ENCODE measurements at regions not wholly inside any gene's neighbourhood (a gene's known extent, or its start where the extent isn't known, plus 50 kb on each side); places are given as distances from the start of the nearest gene placed in this dataset.

DNA sequence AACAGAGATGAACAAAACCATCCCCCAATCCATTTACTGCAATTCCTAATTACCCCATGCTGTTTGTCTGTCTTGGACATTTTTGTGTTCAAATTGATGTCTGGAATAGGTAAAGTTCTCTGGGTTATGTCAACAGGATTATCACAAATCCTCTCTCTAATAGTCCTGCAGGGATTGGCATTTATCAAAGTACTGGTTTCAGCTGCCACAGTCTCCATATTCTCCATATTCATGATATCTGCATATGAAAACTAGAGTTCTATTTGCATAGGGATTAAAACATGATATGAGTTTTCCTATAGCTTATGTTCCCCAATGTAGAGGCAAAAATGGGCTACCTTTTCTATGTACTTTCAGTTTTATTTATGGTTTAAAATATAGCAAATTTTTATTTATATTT is 355.8 kb downstream of the ADRA2A start:
- CTCF ChIA-PET = no interaction called here
- TF ChIP-seq ZSCAN5A (tag by site-specific recombination; IDR thresholded peaks at IDR 0.05) (no peak), ZNF146 (tag by site-specific recombination; IDR thresholded peaks at IDR 0.05) (no peak), ZNF248 (tag by site-specific recombination; IDR thresholded peaks at IDR 0.05) (no peak), KLF16 (tag by site-specific recombination; IDR thresholded peaks at IDR 0.05) (no peak)
- no peak overlapping the region for H3K4me3 ChIP-seq (ENCODE audit: low read depth, low read length)
- H3K36me3 ChIP-seq (ENCODE audit: control insufficient read depth in 2 of 2, insufficient read depth in 1 of 2, low read length in 2 of 2) = no peaks in the 10 kb centered on the region
- H3K9me3 ChIP-seq (ENCODE audit: control insufficient read depth, insufficient read depth, low read depth, low read length) = no peaks in the 10 kb centered on the region
- H3K4me1 ChIP-seq (ENCODE audit: control insufficient read depth, insufficient read depth, low read length) = no peaks in the 10 kb centered on the region
- POLR2A ChIA-PET = no interaction called here
- H3K27ac ChIP-seq (ENCODE audit: extremely low read depth, low read depth, low read length) = no peak overlapping the region

GRCh38 chr10:111435871-111436270 is 359.0 kb downstream of the ADRA2A start:
- Histone ChIP-seq H3K9me3 (ENCODE audit: control insufficient read depth, insufficient read depth, low read depth, low read length) (no peaks in the 10 kb centered on the region), H3K36me3 (ENCODE audit: control insufficient read depth in 2 of 2, insufficient read depth in 1 of 2, low read length in 2 of 2) (no peaks in the 10 kb centered on the region), H3K4me1 (ENCODE audit: control insufficient read depth, insufficient read depth, low read length) (no peaks in the 10 kb centered on the region), H3K27ac (ENCODE audit: extremely low read depth, low read depth, low read length) (no peak overlapping the region), H3K4me3 (ENCODE audit: low read depth, low read length) (no peak overlapping the region)
- POLR2A ChIA-PET = no interaction called here
- TF ChIP-seq ZNF24 (tag by site-specific recombination; IDR thresholded peaks at IDR 0.05) (no peak), ZNF248 (tag by site-specific recombination; IDR thresholded peaks at IDR 0.05) (no peak), ZNF521 (tag by site-specific recombination; IDR thresholded peaks at IDR 0.05) (no peak), ZNF223 (tag by site-specific recombination; IDR thresholded peaks at IDR 0.05) (no peak), MYNN (tag by site-specific recombination; IDR thresholded peaks at IDR 0.05; ENCODE audit: borderline replicate concordance) (no peak)
- TF ChIP-seq, protein P1, sequence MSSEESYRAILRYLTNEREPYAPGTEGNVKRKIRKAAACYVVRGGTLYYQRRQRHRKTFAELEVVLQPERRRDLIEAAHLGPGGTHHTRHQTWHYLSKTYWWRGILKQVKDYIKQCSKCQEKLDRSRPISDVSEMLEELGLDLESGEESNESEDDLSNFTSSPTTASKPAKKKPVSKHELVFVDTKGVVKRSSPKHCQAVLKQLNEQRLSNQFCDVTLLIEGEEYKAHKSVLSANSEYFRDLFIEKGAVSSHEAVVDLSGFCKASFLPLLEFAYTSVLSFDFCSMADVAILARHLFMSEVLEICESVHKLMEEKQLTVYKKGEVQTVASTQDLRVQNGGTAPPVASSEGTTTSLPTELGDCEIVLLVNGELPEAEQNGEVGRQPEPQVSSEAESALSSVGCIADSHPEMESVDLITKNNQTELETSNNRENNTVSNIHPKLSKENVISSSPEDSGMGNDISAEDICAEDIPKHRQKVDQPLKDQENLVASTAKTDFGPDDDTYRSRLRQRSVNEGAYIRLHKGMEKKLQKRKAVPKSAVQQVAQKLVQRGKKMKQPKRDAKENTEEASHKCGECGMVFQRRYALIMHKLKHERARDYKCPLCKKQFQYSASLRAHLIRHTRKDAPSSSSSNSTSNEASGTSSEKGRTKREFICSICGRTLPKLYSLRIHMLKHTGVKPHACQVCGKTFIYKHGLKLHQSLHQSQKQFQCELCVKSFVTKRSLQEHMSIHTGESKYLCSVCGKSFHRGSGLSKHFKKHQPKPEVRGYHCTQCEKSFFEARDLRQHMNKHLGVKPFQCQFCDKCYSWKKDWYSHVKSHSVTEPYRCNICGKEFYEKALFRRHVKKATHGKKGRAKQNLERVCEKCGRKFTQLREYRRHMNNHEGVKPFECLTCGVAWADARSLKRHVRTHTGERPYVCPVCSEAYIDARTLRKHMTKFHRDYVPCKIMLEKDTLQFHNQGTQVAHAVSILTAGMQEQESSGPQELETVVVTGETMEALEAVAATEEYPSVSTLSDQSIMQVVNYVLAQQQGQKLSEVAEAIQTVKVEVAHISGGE (tag by site-specific recombination; conservative IDR thresholded peaks at IDR 0.05; ENCODE audit: low read depth) = no peak
- CTCF ChIA-PET = no interaction called here

- H3K27ac ChIP-seq (ENCODE audit: extremely low read depth, low read depth, low read length) = no peak overlapping the region
- ChIA-PET CTCF (interaction anchor here (0.5 kb wide), 1 partner anchor 767 kb away, joined by 3 read pairs; no protein-coding TSS in a partner anchor), POLR2A (no interaction called here)
- H3K9me3 ChIP-seq (ENCODE audit: control insufficient read depth, insufficient read depth, low read depth, low read length) = no peaks in the 10 kb centered on the region
- H3K36me3 ChIP-seq (ENCODE audit: control insufficient read depth in 2 of 2, insufficient read depth in 1 of 2, low read length in 2 of 2) = no peaks in the 10 kb centered on the region
- no peak overlapping the region for H3K4me3 ChIP-seq (ENCODE audit: low read depth, low read length)
- H3K4me1 ChIP-seq (ENCODE audit: control insufficient read depth, insufficient read depth, low read length) = no peaks in the 10 kb centered on the region
- no peak for TF ChIP-seq ZNF19 (tag by site-specific recombination; IDR thresholded peaks at IDR 0.05; ENCODE audit: low read depth)
- TF ChIP-seq ZIC2 (tag by site-specific recombination; IDR thresholded peaks at IDR 0.05) = no peak
- TF ChIP-seq ZNF148 (tag by site-specific recombination; IDR thresholded peaks at IDR 0.05; ENCODE audit: borderline replicate concordance) = no peak
- no peak for TF ChIP-seq ZNF23 (tag by site-specific recombination; IDR thresholded peaks at IDR 0.05; ENCODE audit: borderline replicate concordance)
- no peak for TF ChIP-seq ZFHX2 (tag by site-specific recombination; conservative IDR thresholded peaks at IDR 0.05)
- no peak for TF ChIP-seq ZNF248 (tag by site-specific recombination; IDR thresholded peaks at IDR 0.05)
- TF ChIP-seq ZNF76 (tag by site-specific recombination; IDR thresholded peaks at IDR 0.05; ENCODE audit: borderline replicate concordance, low read depth) = no peak
- TF ChIP-seq, protein P2, sequence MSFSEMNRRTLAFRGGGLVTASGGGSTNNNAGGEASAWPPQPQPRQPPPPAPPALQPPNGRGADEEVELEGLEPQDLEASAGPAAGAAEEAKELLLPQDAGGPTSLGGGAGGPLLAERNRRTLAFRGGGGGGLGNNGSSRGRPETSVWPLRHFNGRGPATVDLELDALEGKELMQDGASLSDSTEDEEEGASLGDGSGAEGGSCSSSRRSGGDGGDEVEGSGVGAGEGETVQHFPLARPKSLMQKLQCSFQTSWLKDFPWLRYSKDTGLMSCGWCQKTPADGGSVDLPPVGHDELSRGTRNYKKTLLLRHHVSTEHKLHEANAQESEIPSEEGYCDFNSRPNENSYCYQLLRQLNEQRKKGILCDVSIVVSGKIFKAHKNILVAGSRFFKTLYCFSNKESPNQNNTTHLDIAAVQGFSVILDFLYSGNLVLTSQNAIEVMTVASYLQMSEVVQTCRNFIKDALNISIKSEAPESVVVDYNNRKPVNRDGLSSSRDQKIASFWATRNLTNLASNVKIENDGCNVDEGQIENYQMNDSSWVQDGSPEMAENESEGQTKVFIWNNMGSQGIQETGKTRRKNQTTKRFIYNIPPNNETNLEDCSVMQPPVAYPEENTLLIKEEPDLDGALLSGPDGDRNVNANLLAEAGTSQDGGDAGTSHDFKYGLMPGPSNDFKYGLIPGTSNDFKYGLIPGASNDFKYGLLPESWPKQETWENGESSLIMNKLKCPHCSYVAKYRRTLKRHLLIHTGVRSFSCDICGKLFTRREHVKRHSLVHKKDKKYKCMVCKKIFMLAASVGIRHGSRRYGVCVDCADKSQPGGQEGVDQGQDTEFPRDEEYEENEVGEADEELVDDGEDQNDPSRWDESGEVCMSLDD (tag by site-specific recombination; IDR thresholded peaks at IDR 0.05) = no peak
- no peak for TF ChIP-seq ZBTB26 (tag by site-specific recombination; optimal IDR thresholded peaks at IDR 0.05)
- TF ChIP-seq ZNF701 (tag by site-specific recombination; IDR thresholded peaks at IDR 0.05) = no peak
- no peak for TF ChIP-seq IKZF3 (tag by site-specific recombination; IDR thresholded peaks at IDR 0.05)
These were observed 362.4 kb downstream of the ADRA2A start for GRCh38 chr10:111439034-111439842.

Data from HEK293 (cell line).